ENCODE measurements at regions not wholly inside any gene's neighbourhood (a gene's known extent, or its start where the extent isn't known, plus 50 kb on each side); places are given as distances from the start of the nearest gene placed in this dataset.
A peak's percentile ranks its signal among the peaks of the same experiment; 100 is the strongest.

GRCh38 chr2:18380321-18380720, 180.1 kb downstream of the RDH14 start:
- no peak for DNase-seq (ENCODE audit: low read depth)

GRCh38 chr2:18379870-18380269, 180.6 kb downstream of the RDH14 start:
- DNase-seq (ENCODE audit: low read depth): no peak

GRCh38 chr2:18378020-18378653, 182.3 kb downstream of the RDH14 start:
- peak; percentile 52 for DNase-seq (ENCODE audit: low read depth)

GRCh38 chr2:18376936-18377335, 183.5 kb downstream of the RDH14 start:
- DNase-seq (ENCODE audit: low read depth): no peak

GRCh38 chr2:18373664-18374063, 186.8 kb downstream of the RDH14 start:
- peak; percentile 51 for DNase-seq (ENCODE audit: low read depth)

GRCh38 chr2:18373081-18373480, 187.4 kb downstream of the RDH14 start:
- DNase-seq (ENCODE audit: low read depth): no peak

GRCh38 chr2:18372641-18373040, 187.8 kb downstream of the RDH14 start:
- no peak for DNase-seq (ENCODE audit: low read depth)

- peak; percentile 41 for DNase-seq (ENCODE audit: low read depth)
Observed at GRCh38 chr2:18369760-18370159, 190.7 kb downstream of the RDH14 start.

- no peak for DNase-seq (ENCODE audit: low read depth)
Observed at GRCh38 chr2:18368008-18368407, 192.4 kb downstream of the RDH14 start.

- no peak for DNase-seq (ENCODE audit: low read depth)
Observed at GRCh38 chr2:18365342-18365741, 195.1 kb downstream of the RDH14 start.

GRCh38 chr2:18363348-18363747, 197.1 kb downstream of the RDH14 start:
- DNase-seq (ENCODE audit: low read depth): no peak

GRCh38 chr2:18362696-18363095, 197.8 kb downstream of the RDH14 start:
- DNase-seq (ENCODE audit: low read depth): peak; percentile 49

GRCh38 chr2:18357537-18357936, 202.9 kb downstream of the RDH14 start:
- DNase-seq (ENCODE audit: low read depth): no peak

- DNase-seq (ENCODE audit: low read depth): peak; percentile 55
Observed at GRCh38 chr2:18356676-18357075, 203.8 kb downstream of the RDH14 start.

- DNase-seq (ENCODE audit: low read depth): no peak
Observed at GRCh38 chr2:18349421-18349820, 211.0 kb downstream of the RDH14 start.

GRCh38 chr2:18346874-18347273, 213.6 kb downstream of the RDH14 start:
- no peak for DNase-seq (ENCODE audit: low read depth)

GRCh38 chr2:18346344-18346743, 214.1 kb downstream of the RDH14 start:
- DNase-seq (ENCODE audit: low read depth): peak; percentile 19

- DNase-seq (ENCODE audit: low read depth): peak; percentile 69
Observed at GRCh38 chr2:18345848-18346247, 214.6 kb downstream of the RDH14 start.

- no peak for DNase-seq (ENCODE audit: low read depth)
Observed at GRCh38 chr2:18342901-18343300, 217.6 kb downstream of the RDH14 start.

- DNase-seq (ENCODE audit: low read depth): no peak
Observed at GRCh38 chr2:18339326-18339725, 221.1 kb downstream of the RDH14 start.

- no peak for DNase-seq (ENCODE audit: low read depth)
Observed at GRCh38 chr2:18336975-18337374, 223.5 kb downstream of the RDH14 start.

GRCh38 chr2:18332477-18332876, 228.0 kb downstream of the RDH14 start:
- no peak for DNase-seq (ENCODE audit: low read depth)

- DNase-seq (ENCODE audit: low read depth): no peak
Observed at GRCh38 chr2:18325118-18325517, 235.3 kb downstream of the RDH14 start.

GRCh38 chr2:18319987-18320386, 240.5 kb downstream of the RDH14 start:
- no peak for DNase-seq (ENCODE audit: low read depth)

Data from RPMI7951 (cell line).